Esophagus squamous epithelium (tissue), 5 donors: ENCODE measurements at regions not wholly inside any gene's neighbourhood (a gene's known extent, or its start where the extent isn't known, plus 50 kb on each side); places are given as distances from the start of the nearest gene placed in this dataset.

Source experiments
- DNase-seq: peaks from one replicate; lab custom pipeline; 2025; lab: John Stamatoyannopoulos, UW
- H3K27ac ChIP-seq, 4 donors: fragments of 200-600 bp; sonication (generic); one replicate each; pipeline ENCODE4 v1.5.1; 2016 to 2019; ENCODE audit warnings: mild to moderate bottlenecking in 1 of 4
- H3K27me3 ChIP-seq, 4 donors: fragments of 200-600 bp; sonication (generic); 1 replicate in 3 of 4; 2 replicates in 1 of 4; pipeline versions ENCODE4 v1.5.1 to v1.6.0; 2017 to 2021; ENCODE audit warnings: antibody characterized with exemption in 1 of 4
- H3K36me3 ChIP-seq, 3 donors: fragments of 200-600 bp; sonication (generic); one replicate each; pipeline ENCODE4 v1.5.1; 2016 to 2019
- H3K4me1 ChIP-seq, 3 donors: fragments of 200-600 bp; sonication (generic); one replicate each; pipeline ENCODE4 v1.5.1; 2017 to 2019
- H3K4me3 ChIP-seq, 4 donors: fragments of 200-600 bp; sonication (generic); 1 replicate in 3 of 4; 2 replicates in 1 of 4; pipeline ENCODE4 v1.5.1; 2016 to 2019; ENCODE audit warnings: mild to moderate bottlenecking in 2 of 4, moderate library complexity in 1 of 4
- H3K9me3 ChIP-seq, 3 donors: fragments of 200-600 bp; sonication (generic); one replicate each; pipeline ENCODE4 v1.5.1; 2016 to 2019
- POLR2A ChIP-seq, 4 donors: fragments of 450-650 bp; IDR thresholded peaks; one replicate each; pipeline ENCODE4 v1.6.1; 2017; ENCODE audit warnings: antibody characterized with exemption in 4 of 4, mild to moderate bottlenecking in 4 of 4, moderate library complexity in 3 of 4
- WGBS, 2 donors: methylation state at CpG; one replicate each; pipeline ENCODE4 v1.1.5; 2018; 5-methylcytosine and 5-hydroxymethylcytosine counted together
- intact Hi-C: fragments of 100-400 bp; cut with DNase I; formaldehyde crosslinking; loops from one replicate; pipeline ENCODE4 v1.15.0; 2022
- TF ChIP-seq, protein P1 (sequence below), 6 experiments: fragments of 450-650 bp in 4 of 6; fragments of 200-600 bp in 2 of 6; sonication (generic) in 2 of 6; IDR thresholded peaks; one replicate each; pipeline ENCODE4 v1.5.1; 2016 to 2019; ENCODE audit warnings: antibody characterized with exemption in 6 of 6, mild to moderate bottlenecking in 4 of 6, moderate library complexity in 4 of 6
- donor health status: DM: yes; HTN: yes; CAD: no.

DNA sequence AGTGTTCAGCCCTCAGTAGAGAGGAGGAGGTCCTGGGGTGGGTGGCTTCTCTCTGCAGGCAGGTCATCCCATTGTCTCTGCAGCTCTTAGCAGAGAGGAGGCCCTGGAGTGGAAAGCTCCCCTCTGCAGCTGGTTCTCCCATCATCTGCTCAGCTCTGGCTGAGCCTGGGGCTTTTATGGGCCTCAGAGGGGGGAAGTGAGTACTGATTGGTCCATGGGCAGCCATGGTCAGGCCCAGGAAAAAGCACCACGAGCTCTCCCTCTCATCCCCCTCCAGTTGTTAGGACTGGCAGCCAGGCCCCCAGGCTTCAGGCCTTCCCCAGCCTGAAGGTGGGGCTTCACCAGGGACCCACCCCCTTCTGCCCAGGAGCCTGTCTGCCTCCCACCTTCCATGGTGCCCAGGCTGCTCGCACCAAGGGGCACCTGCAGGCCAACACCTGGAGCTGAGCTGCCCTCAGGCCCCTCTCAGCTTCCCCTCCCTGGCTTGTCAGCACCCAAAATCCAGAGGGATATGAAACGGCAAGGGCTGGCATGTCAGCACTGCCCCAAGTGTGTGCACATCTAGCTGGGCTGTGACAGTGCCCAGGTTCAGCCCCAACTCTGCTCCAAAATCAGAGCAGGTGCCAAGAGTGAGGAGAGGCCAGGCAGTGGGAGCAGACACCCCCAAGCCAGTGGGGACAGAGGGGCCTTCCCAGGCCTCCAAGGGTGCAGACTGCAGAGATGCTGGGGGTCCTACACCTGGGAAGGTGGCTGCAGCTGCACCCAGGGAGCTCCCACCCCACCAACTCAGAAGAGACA is 449.0 kb downstream of the MATN1 start:
- Histone ChIP-seq H3K4me1 (no peaks in the 10 kb centered on the region), H3K36me3 (no peaks in the 10 kb centered on the region), H3K9me3 (no peaks in the 10 kb centered on the region), H3K27ac (no peak overlapping the region), H3K27me3 (peaks cover 0 to 38% (median 0%) of the 10 kb centered on the region in 4 donors), H3K4me3 (no peak overlapping the region)
- intact Hi-C loops, result no loop called here
- WGBS, 2 donors, result no CpG with 5 or more reads among the region's 3 CpGs
- DNase-seq, result no peak
- TF ChIP-seq, protein P1, sequence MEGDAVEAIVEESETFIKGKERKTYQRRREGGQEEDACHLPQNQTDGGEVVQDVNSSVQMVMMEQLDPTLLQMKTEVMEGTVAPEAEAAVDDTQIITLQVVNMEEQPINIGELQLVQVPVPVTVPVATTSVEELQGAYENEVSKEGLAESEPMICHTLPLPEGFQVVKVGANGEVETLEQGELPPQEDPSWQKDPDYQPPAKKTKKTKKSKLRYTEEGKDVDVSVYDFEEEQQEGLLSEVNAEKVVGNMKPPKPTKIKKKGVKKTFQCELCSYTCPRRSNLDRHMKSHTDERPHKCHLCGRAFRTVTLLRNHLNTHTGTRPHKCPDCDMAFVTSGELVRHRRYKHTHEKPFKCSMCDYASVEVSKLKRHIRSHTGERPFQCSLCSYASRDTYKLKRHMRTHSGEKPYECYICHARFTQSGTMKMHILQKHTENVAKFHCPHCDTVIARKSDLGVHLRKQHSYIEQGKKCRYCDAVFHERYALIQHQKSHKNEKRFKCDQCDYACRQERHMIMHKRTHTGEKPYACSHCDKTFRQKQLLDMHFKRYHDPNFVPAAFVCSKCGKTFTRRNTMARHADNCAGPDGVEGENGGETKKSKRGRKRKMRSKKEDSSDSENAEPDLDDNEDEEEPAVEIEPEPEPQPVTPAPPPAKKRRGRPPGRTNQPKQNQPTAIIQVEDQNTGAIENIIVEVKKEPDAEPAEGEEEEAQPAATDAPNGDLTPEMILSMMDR (IDR thresholded peaks at IDR 0.05), result no peak
- TF ChIP-seq POLR2A (IDR thresholded peaks at IDR 0.05), result no peak

DNA sequence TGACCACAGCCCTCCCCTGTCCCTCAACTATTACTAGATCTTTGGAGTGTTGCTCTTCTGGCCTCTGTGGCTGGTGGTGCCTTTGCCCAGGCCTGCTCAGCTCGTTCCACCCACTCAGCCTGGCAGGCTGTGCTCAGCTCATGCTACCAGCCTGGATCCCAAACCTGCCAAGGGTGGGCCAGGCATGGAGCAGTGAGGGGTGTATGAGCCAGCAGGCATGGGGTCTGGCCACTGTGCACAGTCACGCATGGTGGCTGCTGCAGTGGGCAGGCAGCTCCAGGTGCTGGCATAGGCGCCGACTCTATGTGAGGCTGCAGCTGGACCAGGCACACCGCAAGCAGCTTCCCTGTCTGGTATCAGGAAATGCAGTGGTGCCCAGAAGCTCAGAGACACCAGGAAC is 449.9 kb downstream of the MATN1 start:
- intact Hi-C loops, result no loop called here
- 40 to 80% methylated on average over 1 of the region's 5 CpGs for WGBS, 2 donors
- H3K9me3 ChIP-seq, result no peaks in the 10 kb centered on the region
- no peak for DNase-seq
- no peak overlapping the region for H3K27ac ChIP-seq
- TF ChIP-seq POLR2A (IDR thresholded peaks at IDR 0.05), result no peak
- TF ChIP-seq, protein P1 (IDR thresholded peaks at IDR 0.05), result no peak
- no peaks in the 10 kb centered on the region for H3K4me1 ChIP-seq
- H3K27me3 ChIP-seq, result peaks cover 0 to 41% (median 0%) of the 10 kb centered on the region in 4 donors
- no peak overlapping the region for H3K4me3 ChIP-seq
- no peaks in the 10 kb centered on the region for H3K36me3 ChIP-seq

DNA sequence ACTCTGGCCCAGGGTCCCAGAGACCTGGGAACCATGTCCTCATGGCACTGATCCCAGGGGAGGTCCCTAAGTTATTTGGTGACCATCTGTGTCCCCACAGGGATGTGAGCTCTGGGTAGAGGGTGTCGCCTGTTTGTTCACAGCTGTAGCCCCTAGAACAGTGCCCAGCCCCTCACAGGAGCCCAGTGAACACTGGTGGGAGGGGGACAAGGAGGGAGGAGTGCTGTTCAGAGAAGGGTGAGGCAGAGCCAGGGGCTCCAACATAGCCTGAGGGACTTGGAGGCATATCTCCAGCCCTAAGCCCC is 450.4 kb downstream of the MATN1 start:
- TF ChIP-seq, protein P1 (IDR thresholded peaks at IDR 0.05), result no peak
- TF ChIP-seq POLR2A (IDR thresholded peaks at IDR 0.05), result no peak
- Histone ChIP-seq H3K4me1 (no peaks in the 10 kb centered on the region), H3K9me3 (no peaks in the 10 kb centered on the region), H3K4me3 (no peak overlapping the region), H3K36me3 (no peaks in the 10 kb centered on the region), H3K27ac (no peak overlapping the region), H3K27me3 (peaks cover 0 to 41% (median 0%) of the 10 kb centered on the region in 4 donors)
- intact Hi-C loops, result no loop called here
- no CpG with 5 or more reads among the region's 1 CpG for WGBS, 2 donors
- DNase-seq, result no peak

DNA sequence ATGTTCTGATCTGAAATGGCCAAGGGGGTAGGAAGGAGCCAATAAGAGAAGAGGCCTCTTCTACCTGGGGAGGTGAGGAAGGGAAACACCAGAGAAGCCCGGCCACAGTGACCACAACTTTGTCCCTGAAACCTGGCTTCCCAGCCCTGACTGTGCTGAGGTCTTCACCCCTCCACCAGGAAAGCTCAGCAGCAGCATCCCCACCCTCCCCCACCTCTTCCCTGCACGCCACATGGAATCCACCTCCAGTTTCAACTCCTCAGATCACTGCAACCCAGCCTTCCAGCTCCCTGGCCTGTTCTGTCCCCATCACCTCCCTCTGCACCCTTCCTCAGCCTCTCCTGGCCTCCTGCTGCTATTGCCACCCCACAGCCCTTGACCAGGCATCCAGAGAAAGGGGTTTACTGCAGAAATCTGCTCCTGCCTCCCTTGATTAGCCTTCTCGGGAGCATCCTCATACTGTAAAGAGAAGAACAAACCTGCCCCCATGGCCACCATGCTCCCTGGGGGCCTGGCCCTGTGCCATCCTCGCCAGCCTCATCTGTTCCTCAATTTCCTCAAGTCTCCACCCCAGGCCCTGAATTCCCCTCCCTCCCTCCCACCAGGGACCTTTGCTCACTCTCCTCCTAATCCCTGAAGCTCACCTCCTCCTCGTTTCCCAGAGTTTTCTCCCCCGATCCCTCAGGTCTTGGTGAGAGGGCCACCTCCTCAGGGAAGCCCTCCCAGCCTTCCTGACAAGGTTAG is 450.9 kb downstream of the MATN1 start:
- no peak overlapping the region for H3K4me3 ChIP-seq
- H3K4me1 ChIP-seq, result no peaks in the 10 kb centered on the region
- peaks cover 0 to 41% (median 0%) of the 10 kb centered on the region in 4 donors for H3K27me3 ChIP-seq
- no peak for TF ChIP-seq POLR2A (IDR thresholded peaks at IDR 0.05)
- TF ChIP-seq, protein P1 (IDR thresholded peaks at IDR 0.05), result no peak
- intact Hi-C loops, result no loop called here
- no peak for DNase-seq
- H3K27ac ChIP-seq, result no peak overlapping the region
- 53 to 58% methylated on average over 6 of the region's 6 CpGs for WGBS, 2 donors
- no peaks in the 10 kb centered on the region for H3K9me3 ChIP-seq
- no peaks in the 10 kb centered on the region for H3K36me3 ChIP-seq
